ENCODE measurements at regions not wholly inside any gene's neighbourhood (a gene's known extent, or its start where the extent isn't known, plus 50 kb on each side); places are given as distances from the start of the nearest gene placed in this dataset.
"Not testable (repeated sequence)": the region's sequence is repeated elsewhere in the genome, so short reads cannot be mapped to it uniquely, and the experiment has no call there.

DNA sequence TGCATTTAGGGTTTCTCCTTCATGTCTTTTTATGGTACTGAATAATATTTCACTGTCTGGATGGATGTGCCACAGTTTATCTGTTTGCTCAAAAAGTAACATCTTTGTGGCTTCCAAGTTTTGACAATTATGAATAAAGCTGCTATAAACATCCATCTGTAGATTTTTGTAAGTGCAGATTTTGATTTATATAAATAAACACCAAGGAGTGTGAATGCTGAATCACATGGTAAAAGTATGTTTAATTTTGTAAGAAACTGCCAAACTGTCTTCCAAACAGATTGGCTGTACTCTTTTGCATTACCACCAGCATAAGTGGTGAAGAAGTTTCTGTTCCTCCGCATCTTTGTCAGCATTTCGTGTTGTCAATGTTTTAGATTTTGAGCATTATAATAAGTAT is 158.7 kb upstream of the GIMD1 start:
- no peak overlapping the region for H3K27ac ChIP-seq
- no peaks in the 10 kb centered on the region for H3K4me1 ChIP-seq
- no peak for TF ChIP-seq POLR2A (IDR thresholded peaks at IDR 0.05)
- no peak for TF ChIP-seq EP300 (IDR thresholded peaks at IDR 0.05)
- TF ChIP-seq, protein P1, sequence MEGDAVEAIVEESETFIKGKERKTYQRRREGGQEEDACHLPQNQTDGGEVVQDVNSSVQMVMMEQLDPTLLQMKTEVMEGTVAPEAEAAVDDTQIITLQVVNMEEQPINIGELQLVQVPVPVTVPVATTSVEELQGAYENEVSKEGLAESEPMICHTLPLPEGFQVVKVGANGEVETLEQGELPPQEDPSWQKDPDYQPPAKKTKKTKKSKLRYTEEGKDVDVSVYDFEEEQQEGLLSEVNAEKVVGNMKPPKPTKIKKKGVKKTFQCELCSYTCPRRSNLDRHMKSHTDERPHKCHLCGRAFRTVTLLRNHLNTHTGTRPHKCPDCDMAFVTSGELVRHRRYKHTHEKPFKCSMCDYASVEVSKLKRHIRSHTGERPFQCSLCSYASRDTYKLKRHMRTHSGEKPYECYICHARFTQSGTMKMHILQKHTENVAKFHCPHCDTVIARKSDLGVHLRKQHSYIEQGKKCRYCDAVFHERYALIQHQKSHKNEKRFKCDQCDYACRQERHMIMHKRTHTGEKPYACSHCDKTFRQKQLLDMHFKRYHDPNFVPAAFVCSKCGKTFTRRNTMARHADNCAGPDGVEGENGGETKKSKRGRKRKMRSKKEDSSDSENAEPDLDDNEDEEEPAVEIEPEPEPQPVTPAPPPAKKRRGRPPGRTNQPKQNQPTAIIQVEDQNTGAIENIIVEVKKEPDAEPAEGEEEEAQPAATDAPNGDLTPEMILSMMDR (IDR thresholded peaks at IDR 0.05): no peak
- TF ChIP-seq POLR2AphosphoS5 (IDR thresholded peaks at IDR 0.05): no peak
- no peaks in the 10 kb centered on the region for H3K27me3 ChIP-seq
- H3K36me3 ChIP-seq: no peaks in the 10 kb centered on the region
- no peak for ATAC-seq
- no peak overlapping the region for H3K4me3 ChIP-seq
- H3K9me3 ChIP-seq: no peaks in the 10 kb centered on the region
- WGBS, 2 donors (ENCODE audit: low coverage in 1 of 2): 85 to 90% methylated on average over 2 of the region's 2 CpGs

GRCh38 chr4:106525425-106525824 is 156.8 kb upstream of the GIMD1 start:
- H3K36me3 ChIP-seq, H3K4me3 ChIP-seq, ATAC-seq, H3K4me1 ChIP-seq, H3K27me3 ChIP-seq, H3K27ac ChIP-seq, H3K9me3 ChIP-seq: not testable (repeated sequence)
- 100% methylated on average over 1 of the region's 27 CpGs; no CpG with 5 or more reads in 1 of the 2 donors for WGBS, 2 donors (ENCODE audit: low coverage in 1 of 2)

DNA sequence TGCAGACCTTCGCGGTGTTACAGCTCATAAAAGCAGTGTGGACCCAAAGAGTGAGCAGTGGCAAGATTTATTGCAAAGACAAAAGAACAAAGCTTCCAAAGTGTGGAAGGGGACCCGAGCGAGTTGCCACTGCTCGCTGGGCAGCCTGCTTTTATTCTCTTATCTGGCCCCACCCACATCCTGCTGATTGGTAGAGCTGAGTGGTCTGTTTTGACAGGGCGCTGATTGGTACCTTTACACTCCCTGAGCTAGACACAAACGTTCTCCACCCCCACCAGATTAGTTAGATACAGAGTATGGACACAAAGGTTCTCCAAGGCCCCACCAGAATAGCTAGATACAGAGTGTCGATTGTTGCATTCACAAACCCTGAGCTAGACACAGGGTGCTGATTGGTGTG is 156.2 kb upstream of the GIMD1 start:
- not testable (repeated sequence) for H3K4me3 ChIP-seq, H3K27me3 ChIP-seq, H3K36me3 ChIP-seq, H3K4me1 ChIP-seq, H3K9me3 ChIP-seq, H3K27ac ChIP-seq, ATAC-seq
- WGBS, 2 donors (ENCODE audit: low coverage in 1 of 2): 83 to 100% methylated on average over 1 to 3 of the region's 8 CpGs

DNA sequence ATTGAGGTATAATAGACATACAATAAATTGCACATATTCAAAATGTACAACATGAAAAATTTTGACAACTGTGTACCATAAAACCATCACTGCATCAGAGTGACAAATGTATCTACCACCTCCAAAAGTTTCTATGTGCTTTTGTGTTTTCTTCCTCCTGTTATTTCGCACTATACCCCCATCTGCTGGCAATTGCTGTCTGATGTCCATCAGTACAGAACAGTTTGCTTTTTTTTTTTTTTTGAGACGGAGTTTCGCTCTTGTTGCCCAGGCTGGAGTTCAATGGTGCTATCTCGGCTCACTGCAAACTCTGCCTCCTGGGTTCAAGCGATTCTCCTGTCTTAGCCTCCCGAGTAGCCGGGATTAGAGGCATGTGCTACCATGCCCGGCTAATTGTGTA is 154.3 kb upstream of the GIMD1 start:
- Histone ChIP-seq H3K4me3 (no peak overlapping the region), H3K36me3 (no peaks in the 10 kb centered on the region), H3K4me1 (no peaks in the 10 kb centered on the region), H3K27ac (no peak overlapping the region), H3K27me3 (no peaks in the 10 kb centered on the region), H3K9me3 (no peaks in the 10 kb centered on the region)
- ATAC-seq: no peak
- TF ChIP-seq, protein P1 (IDR thresholded peaks at IDR 0.05): no peak
- TF ChIP-seq POLR2AphosphoS5 (IDR thresholded peaks at IDR 0.05): no peak
- TF ChIP-seq EP300 (IDR thresholded peaks at IDR 0.05): no peak
- TF ChIP-seq POLR2A (IDR thresholded peaks at IDR 0.05): no peak
- 93 to 100% methylated on average over 1 to 3 of the region's 8 CpGs for WGBS, 2 donors (ENCODE audit: low coverage in 1 of 2)

DNA sequence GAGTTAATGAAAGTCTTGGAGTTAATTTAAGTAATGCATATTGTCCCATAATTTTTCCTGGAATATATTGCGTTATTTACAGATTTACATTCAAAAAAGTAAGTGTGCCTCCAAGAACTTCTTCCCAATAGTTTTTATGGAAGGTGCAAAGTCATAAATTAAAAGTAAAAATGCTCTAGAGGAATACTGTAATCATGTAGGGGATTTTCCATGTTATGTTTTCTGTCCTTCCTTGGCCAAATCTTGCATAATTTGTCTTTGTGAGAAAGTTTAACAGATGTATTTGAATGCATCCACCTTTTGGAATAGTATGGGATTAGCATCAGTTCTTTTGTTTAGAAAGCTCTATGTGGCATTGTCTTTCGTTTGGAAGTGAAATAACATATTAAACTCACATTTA is 144.1 kb upstream of the GIMD1 start:
- TF ChIP-seq POLR2AphosphoS5 (IDR thresholded peaks at IDR 0.05) (no peak), POLR2A (IDR thresholded peaks at IDR 0.05) (no peak), EP300 (IDR thresholded peaks at IDR 0.05) (no peak)
- TF ChIP-seq, protein P1 (IDR thresholded peaks at IDR 0.05): no peak
- no peak overlapping the region for H3K4me3 ChIP-seq

GRCh38 chr4:106507440-106507839 is 138.9 kb upstream of the GIMD1 start:
- 80 to 90% methylated on average over 1 to 3 of the region's 3 CpGs for WGBS, 2 donors (ENCODE audit: low coverage in 1 of 2)
- no peaks in the 10 kb centered on the region for H3K9me3 ChIP-seq
- H3K4me3 ChIP-seq: no peak overlapping the region
- no peaks in the 10 kb centered on the region for H3K4me1 ChIP-seq
- no peak overlapping the region for H3K27ac ChIP-seq
- ATAC-seq: no peak
- H3K27me3 ChIP-seq: no peaks in the 10 kb centered on the region
- no peak for TF ChIP-seq EP300 (IDR thresholded peaks at IDR 0.05)
- TF ChIP-seq POLR2AphosphoS5 (IDR thresholded peaks at IDR 0.05): no peak
- TF ChIP-seq POLR2A (IDR thresholded peaks at IDR 0.05): no peak
- TF ChIP-seq, protein P1 (IDR thresholded peaks at IDR 0.05): no peak
- H3K36me3 ChIP-seq: no peaks in the 10 kb centered on the region

More for the DNA sequence above, 144.1 kb upstream of the GIMD1 start:
- H3K36me3 ChIP-seq: no peaks in the 10 kb centered on the region
- no peaks in the 10 kb centered on the region for H3K27me3 ChIP-seq
- no peak for ATAC-seq
- no peaks in the 10 kb centered on the region for H3K4me1 ChIP-seq
- no peak overlapping the region for H3K27ac ChIP-seq
- 61 to 70% methylated on average over 2 of the region's 2 CpGs for WGBS, 2 donors (ENCODE audit: low coverage in 1 of 2)
- H3K9me3 ChIP-seq: no peaks in the 10 kb centered on the region
